AG04449 (cell line): ENCODE measurements at regions not wholly inside any gene's neighbourhood (a gene's known extent, or its start where the extent isn't known, plus 50 kb on each side); places are given as distances from the start of the nearest gene placed in this dataset.

Source experiments
- CTCF ChIA-PET: fragments of 350-600 bp; formaldehyde crosslinking; extraction: SDS; loops from one replicate; lab custom pipeline; 2021; ENCODE audit warnings: antibody characterized with exemption; lab: Yijun Ruan, JAX
- POLR2A ChIA-PET: fragments of 400-600, 350-600 bp; formaldehyde crosslinking; extraction: SDS; loops from one replicate; lab custom pipeline; 2020; ENCODE audit warnings: antibody characterized with exemption, inconsistent platforms; lab: Yijun Ruan, JAX
- DNase-seq: peaks from one replicate; pipeline ENCODE4 v3.0.0-alpha.2; 2010; ENCODE audit warnings: low read depth, low spot score
- H3K4me3 ChIP-seq: 2 replicates; pipeline ENCODE4 v1.5.1; 2011; ENCODE audit warnings: low read depth, mild to moderate bottlenecking, control low read depth, low read length
- TF ChIP-seq, protein P1 (sequence below): IDR thresholded peaks from one replicate; pipeline ENCODE4 v1.5.1; 2011; ENCODE audit warnings: mild to moderate bottlenecking, moderate library complexity, low read length, control low read depth, inconsistent platforms; ENCODE audit not compliant: insufficient read depth; ENCODE audit errors: missing control alignments

DNA sequence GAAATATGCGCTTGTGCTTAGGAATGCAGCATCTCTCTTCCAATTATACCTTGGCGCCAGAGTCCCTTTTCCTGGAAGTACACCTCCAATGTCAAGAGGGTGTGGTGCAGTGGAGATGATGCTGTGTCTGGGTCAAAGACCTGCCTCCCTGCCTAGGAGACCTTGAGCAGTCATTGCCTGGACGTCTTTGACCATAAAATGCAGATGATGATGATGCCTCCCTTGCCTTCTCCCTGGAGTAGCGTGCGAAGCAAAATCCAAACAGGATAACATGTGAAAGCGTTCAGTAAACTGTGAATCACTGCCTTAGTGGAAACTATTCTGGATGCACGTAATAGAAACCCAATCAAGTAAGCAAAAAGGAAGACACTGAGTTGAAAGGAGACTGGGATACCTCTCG is 97.4 kb upstream of the ARMC2 start:
- ChIA-PET POLR2A (no interaction called here), CTCF (no interaction called here)
- no peak overlapping the region for H3K4me3 ChIP-seq
- no peak for DNase-seq
- TF ChIP-seq, protein P1, sequence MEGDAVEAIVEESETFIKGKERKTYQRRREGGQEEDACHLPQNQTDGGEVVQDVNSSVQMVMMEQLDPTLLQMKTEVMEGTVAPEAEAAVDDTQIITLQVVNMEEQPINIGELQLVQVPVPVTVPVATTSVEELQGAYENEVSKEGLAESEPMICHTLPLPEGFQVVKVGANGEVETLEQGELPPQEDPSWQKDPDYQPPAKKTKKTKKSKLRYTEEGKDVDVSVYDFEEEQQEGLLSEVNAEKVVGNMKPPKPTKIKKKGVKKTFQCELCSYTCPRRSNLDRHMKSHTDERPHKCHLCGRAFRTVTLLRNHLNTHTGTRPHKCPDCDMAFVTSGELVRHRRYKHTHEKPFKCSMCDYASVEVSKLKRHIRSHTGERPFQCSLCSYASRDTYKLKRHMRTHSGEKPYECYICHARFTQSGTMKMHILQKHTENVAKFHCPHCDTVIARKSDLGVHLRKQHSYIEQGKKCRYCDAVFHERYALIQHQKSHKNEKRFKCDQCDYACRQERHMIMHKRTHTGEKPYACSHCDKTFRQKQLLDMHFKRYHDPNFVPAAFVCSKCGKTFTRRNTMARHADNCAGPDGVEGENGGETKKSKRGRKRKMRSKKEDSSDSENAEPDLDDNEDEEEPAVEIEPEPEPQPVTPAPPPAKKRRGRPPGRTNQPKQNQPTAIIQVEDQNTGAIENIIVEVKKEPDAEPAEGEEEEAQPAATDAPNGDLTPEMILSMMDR: no peak

GRCh38 chr6:108751282-108751681 is 96.9 kb upstream of the ARMC2 start:
- DNase-seq: no peak
- TF ChIP-seq, protein P1: no peak
- ChIA-PET POLR2A (no interaction called here), CTCF (no interaction called here)
- H3K4me3 ChIP-seq: no peak overlapping the region

DNA sequence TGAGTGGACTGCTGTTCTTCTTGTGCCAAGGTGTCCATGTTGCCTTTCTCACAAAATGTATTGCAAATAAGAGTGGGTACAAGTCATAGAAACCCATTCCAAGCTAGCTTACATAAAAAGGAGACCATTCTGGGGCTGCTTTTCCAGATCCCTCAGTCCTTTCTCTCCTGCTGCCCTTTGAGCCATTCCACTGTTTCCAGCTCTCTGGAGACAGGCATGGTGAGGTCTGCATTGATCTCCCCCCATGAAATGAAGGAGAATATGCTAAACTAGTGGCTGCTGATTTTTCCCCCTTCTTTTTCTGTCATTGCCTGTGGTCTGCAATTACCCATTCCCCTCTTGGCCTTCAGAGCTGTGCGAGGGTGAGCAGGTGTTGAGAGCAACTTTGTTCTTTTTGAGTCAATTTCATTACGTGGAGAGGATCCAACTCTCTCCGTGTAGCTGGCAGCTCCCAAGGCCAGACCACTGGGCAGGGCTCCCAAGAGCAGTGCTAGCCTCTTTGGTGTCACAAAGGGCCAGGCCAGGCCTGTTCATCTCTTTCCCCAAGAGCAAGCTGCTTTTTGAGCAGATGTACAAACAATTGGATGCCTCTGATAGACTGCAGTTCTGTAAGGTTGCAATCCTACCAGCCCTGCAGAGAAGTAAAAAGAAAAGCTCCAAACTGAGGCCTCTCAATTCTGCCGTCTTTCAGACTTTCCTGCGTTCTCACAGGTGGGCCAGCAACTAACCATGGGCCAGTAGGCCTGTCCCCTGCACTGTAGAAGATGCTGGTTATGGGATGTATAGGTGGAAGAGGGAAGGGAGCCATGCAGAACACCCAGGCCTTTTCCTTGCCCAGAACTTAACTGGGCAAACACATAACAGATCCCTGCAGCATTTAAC is 96.1 kb upstream of the ARMC2 start:
- H3K4me3 ChIP-seq: no peak overlapping the region
- ChIA-PET POLR2A (no interaction called here), CTCF (interaction anchor here (1.1 kb wide), 1 partner anchor 10 kb away, joined by 3 read pairs; no protein-coding TSS in a partner anchor)
- no peak for DNase-seq
- TF ChIP-seq, protein P1: no peak

DNA sequence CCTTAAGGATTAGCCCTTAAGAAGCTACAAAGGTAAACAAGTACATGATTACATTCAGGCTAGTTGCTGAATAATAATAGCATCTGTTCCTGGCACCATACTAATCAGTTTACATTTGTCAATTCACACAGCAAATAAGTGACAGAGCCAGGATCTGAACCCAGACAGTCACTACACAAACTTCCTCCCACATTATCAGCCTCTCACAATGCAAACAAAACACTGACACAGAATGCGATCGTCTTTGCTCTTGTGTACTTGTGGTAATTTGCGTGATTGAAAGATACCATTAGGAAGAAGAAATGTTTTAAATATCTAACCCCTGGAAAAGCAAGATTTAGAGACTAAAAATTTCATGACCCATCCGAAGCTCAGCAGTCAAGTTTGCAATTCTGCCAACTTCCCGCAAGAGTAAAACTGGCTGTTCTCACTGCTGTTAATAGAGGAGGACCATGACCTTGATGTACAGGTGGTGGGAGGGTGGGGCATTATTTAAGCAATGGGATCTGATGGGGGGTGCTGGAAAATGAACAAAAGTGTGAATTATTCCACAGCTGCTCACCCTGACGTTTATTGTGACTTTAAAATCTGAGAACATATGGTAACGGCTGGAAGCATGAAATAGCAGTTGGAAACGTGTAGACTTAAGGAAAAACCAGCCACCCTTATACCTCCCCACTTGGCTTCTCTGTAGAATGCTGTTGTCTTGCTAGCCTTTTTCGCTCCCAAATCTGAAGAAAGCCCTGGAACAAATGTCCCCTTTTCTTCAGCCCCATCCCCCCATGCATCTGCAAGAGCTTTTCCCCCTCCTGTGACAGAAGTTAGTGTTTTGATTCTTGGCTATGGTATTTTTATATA is 95.3 kb upstream of the ARMC2 start:
- POLR2A ChIA-PET: no interaction called here

GRCh38 chr6:108755257-108756240 is 92.7 kb upstream of the ARMC2 start:
- CTCF ChIA-PET: no interaction called here
- POLR2A ChIA-PET: no interaction called here
- TF ChIP-seq, protein P1: no peak
- DNase-seq: no peak
- no peak overlapping the region for H3K4me3 ChIP-seq

More for the DNA sequence above, 95.3 kb upstream of the ARMC2 start:
- CTCF ChIA-PET: interaction anchor here (1.1 kb wide), 1 partner anchor 9 kb away, joined by 3 read pairs; no protein-coding TSS in a partner anchor
- TF ChIP-seq, protein P1: no peak
- H3K4me3 ChIP-seq: no peak overlapping the region
- DNase-seq: no peak
